ENCODE measurements at regions not wholly inside any gene's neighbourhood (a gene's known extent, or its start where the extent isn't known, plus 50 kb on each side); places are given as distances from the start of the nearest gene placed in this dataset.
"Not testable (repeated sequence)": the region's sequence is repeated elsewhere in the genome, so short reads cannot be mapped to it uniquely, and the experiment has no call there.

DNA sequence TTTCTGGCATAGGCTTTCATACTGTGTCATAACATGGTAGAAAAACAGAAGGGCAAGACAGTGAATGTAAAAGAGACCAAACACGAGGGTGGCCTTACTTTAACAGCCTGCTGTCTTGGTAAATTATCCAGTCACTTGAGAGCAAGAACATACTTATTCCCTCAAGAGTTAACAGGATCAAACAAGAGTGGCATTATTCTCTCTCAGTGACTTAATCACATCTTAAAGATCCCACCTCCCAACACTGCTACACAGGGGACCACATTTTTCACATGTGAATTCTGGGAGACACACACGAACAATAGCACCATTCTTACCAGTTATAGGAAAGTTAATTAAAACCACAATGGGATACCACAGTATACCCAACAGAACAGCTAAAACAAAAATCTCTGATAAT is 898.0 kb upstream of the C9orf72 start:
- H2BK5ac ChIP-seq (ENCODE audit: low read depth, low read length, poor library complexity) = no peak overlapping the region
- H3K27me3 ChIP-seq (ENCODE audit: insufficient read depth, low read length) = no peaks in the 10 kb centered on the region
- no peaks in the 10 kb centered on the region for H3K4me1 ChIP-seq (ENCODE audit: control insufficient read depth in 1 of 2, insufficient read depth in 2 of 2, low read length in 2 of 2)
- H3K79me1 ChIP-seq (ENCODE audit: low read length) = no peaks in the 10 kb centered on the region
- no peak overlapping the region for H3K4me2 ChIP-seq (ENCODE audit: low read length)
- no CpG with 5 or more reads among the region's 2 CpGs for WGBS (ENCODE audit: extremely low coverage, insufficient coverage, insufficient read length)
- H3K79me2 ChIP-seq (ENCODE audit: control insufficient read depth, insufficient read depth, low read length, poor library complexity) = no peaks in the 10 kb centered on the region
- H3K14ac ChIP-seq (ENCODE audit: low read length) = no peak overlapping the region
- H3K9me3 ChIP-seq (ENCODE audit: insufficient read depth, low read depth, low read length) = no peaks in the 10 kb centered on the region
- H3K27ac ChIP-seq (ENCODE audit: low read depth, low read length) = no peak overlapping the region
- no peak overlapping the region for H3K4ac ChIP-seq (ENCODE audit: low read depth, low read length)
- no peak overlapping the region for H2AFZ ChIP-seq (ENCODE audit: insufficient read depth, low read length, poor library complexity)
- H2BK120ac ChIP-seq (ENCODE audit: insufficient read depth, low read length, poor library complexity) = no peak overlapping the region
- H3K36me3 ChIP-seq (ENCODE audit: control insufficient read depth in 1 of 2, insufficient read depth in 2 of 2, low read length in 2 of 2) = no peaks in the 10 kb centered on the region
- no peak for DNase-seq
- H4K8ac ChIP-seq (ENCODE audit: low read depth, low read length) = no peak overlapping the region
- no peak overlapping the region for H3K23ac ChIP-seq (ENCODE audit: low read length)
- H3K9ac ChIP-seq (ENCODE audit: low read length) = no peak overlapping the region
- no peak overlapping the region for H3K18ac ChIP-seq (ENCODE audit: low read length)
- H2AK5ac ChIP-seq (ENCODE audit: low read length) = no peak overlapping the region
- no peak overlapping the region for H4K91ac ChIP-seq (ENCODE audit: low read depth, low read length)
- no peak overlapping the region for H2BK12ac ChIP-seq (ENCODE audit: low read length)
- H4K12ac ChIP-seq (ENCODE audit: low read depth, low read length) = no peak overlapping the region
- no peak overlapping the region for H3K4me3 ChIP-seq (ENCODE audit: low read depth, low read length)

DNA sequence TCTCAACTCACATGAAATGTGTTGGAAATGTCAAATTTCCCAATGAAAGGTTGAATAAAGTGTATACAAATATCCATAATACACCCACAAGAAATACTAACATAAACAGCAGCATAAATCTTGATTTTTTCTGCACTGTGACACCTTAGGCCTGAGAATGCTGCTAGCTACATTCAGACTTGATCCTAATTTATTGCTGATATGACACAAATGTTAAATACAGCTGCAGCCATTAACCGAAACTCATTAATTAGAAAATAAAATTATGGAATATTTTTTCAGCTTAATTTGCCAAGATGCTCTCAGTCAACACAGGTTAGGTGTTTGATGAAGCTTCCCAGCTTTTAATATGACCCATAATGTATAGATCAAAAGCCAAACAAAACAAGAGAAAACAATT is 914.3 kb upstream of the C9orf72 start:
- no peak overlapping the region for H4K12ac ChIP-seq (ENCODE audit: low read depth, low read length)
- H3K4me3 ChIP-seq (ENCODE audit: low read depth, low read length) = no peak overlapping the region
- no peak overlapping the region for H3K4ac ChIP-seq (ENCODE audit: low read depth, low read length)
- H3K9me3 ChIP-seq (ENCODE audit: insufficient read depth, low read depth, low read length) = no peaks in the 10 kb centered on the region
- no peak overlapping the region for H3K4me2 ChIP-seq (ENCODE audit: low read length)
- no peak overlapping the region for H3K23ac ChIP-seq (ENCODE audit: low read length)
- no peak overlapping the region for H3K9ac ChIP-seq (ENCODE audit: low read length)
- H2AFZ ChIP-seq (ENCODE audit: insufficient read depth, low read length, poor library complexity) = no peak overlapping the region
- H3K27me3 ChIP-seq (ENCODE audit: insufficient read depth, low read length) = no peaks in the 10 kb centered on the region
- no peak overlapping the region for H2BK5ac ChIP-seq (ENCODE audit: low read depth, low read length, poor library complexity)
- no peak overlapping the region for H3K18ac ChIP-seq (ENCODE audit: low read length)
- no peaks in the 10 kb centered on the region for H3K79me1 ChIP-seq (ENCODE audit: low read length)
- WGBS (ENCODE audit: extremely low coverage, insufficient coverage, insufficient read length) = no CpG with 5 or more reads among the region's 1 CpG
- H3K27ac ChIP-seq (ENCODE audit: low read depth, low read length) = no peak overlapping the region
- no peaks in the 10 kb centered on the region for H3K79me2 ChIP-seq (ENCODE audit: control insufficient read depth, insufficient read depth, low read length, poor library complexity)
- no peaks in the 10 kb centered on the region for H3K36me3 ChIP-seq (ENCODE audit: control insufficient read depth in 1 of 2, insufficient read depth in 2 of 2, low read length in 2 of 2)
- no peak overlapping the region for H4K91ac ChIP-seq (ENCODE audit: low read depth, low read length)
- H3K4me1 ChIP-seq (ENCODE audit: control insufficient read depth in 1 of 2, insufficient read depth in 2 of 2, low read length in 2 of 2) = no peaks in the 10 kb centered on the region
- H2BK12ac ChIP-seq (ENCODE audit: low read length) = no peak overlapping the region
- no peak overlapping the region for H3K14ac ChIP-seq (ENCODE audit: low read length)
- no peak overlapping the region for H2AK5ac ChIP-seq (ENCODE audit: low read length)
- no peak overlapping the region for H2BK120ac ChIP-seq (ENCODE audit: insufficient read depth, low read length, poor library complexity)
- H4K8ac ChIP-seq (ENCODE audit: low read depth, low read length) = no peak overlapping the region
- no peak for DNase-seq

DNA sequence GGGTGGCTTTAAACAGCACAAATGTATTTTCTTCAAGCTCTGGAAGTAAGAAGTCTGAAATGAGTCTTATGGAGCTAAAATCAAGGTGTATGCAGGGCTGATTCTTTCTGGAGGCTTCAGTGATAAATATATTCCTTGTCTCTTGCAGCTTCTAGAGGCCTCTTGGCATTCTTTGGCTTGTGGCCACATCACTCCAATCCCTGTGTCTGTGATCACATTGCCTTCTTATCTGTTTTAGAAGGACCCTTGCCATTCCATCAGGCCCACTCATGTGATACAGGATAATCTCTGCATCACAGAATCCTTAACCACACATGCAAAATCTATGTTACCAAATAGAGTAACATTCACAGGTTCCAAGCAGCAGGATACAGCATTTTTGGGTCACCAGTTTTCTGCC is 917.8 kb upstream of the C9orf72 start:
- Histone ChIP-seq H3K18ac (ENCODE audit: low read length) (no peak overlapping the region), H3K27ac (ENCODE audit: low read depth, low read length) (no peak overlapping the region), H3K79me2 (ENCODE audit: control insufficient read depth, insufficient read depth, low read length, poor library complexity) (no peaks in the 10 kb centered on the region), H3K23ac (ENCODE audit: low read length) (no peak overlapping the region), H3K14ac (ENCODE audit: low read length) (no peak overlapping the region), H2AFZ (ENCODE audit: insufficient read depth, low read length, poor library complexity) (no peak overlapping the region), H2BK5ac (ENCODE audit: low read depth, low read length, poor library complexity) (no peak overlapping the region), H3K79me1 (ENCODE audit: low read length) (no peaks in the 10 kb centered on the region), H3K36me3 (ENCODE audit: control insufficient read depth in 1 of 2, insufficient read depth in 2 of 2, low read length in 2 of 2) (no peaks in the 10 kb centered on the region), H4K12ac (ENCODE audit: low read depth, low read length) (no peak overlapping the region), H3K4me3 (ENCODE audit: low read depth, low read length) (no peak overlapping the region), H2BK12ac (ENCODE audit: low read length) (no peak overlapping the region), H4K8ac (ENCODE audit: low read depth, low read length) (no peak overlapping the region), H4K91ac (ENCODE audit: low read depth, low read length) (no peak overlapping the region), H3K9ac (ENCODE audit: low read length) (no peak overlapping the region), H2BK120ac (ENCODE audit: insufficient read depth, low read length, poor library complexity) (no peak overlapping the region), H3K4ac (ENCODE audit: low read depth, low read length) (no peak overlapping the region), H3K9me3 (ENCODE audit: insufficient read depth, low read depth, low read length) (no peaks in the 10 kb centered on the region), H3K4me1 (ENCODE audit: control insufficient read depth in 1 of 2, insufficient read depth in 2 of 2, low read length in 2 of 2) (no peaks in the 10 kb centered on the region), H3K4me2 (ENCODE audit: low read length) (no peak overlapping the region), H3K27me3 (ENCODE audit: insufficient read depth, low read length) (no peaks in the 10 kb centered on the region), H2AK5ac (ENCODE audit: low read length) (no peak overlapping the region)
- DNase-seq = no peak

DNA sequence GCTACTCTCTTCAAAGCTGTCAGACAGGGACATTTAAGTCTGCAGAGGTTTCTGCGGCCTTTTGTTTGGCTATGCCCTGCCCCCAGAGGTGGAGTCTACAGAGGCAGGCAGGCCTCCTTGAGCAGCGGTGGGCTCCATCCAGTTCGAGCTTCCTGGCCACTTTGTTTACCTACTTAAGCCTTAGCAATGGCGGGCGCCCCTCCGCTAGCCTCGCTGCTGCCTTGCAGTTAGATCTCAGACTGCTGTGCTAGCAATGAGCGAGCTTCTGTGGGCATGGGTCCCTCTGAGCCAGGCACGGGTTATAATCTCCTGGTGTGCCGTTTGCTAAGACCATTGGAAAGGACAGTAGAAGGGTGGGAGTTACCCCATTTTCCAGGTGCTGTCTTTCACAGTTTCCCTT is 924.9 kb upstream of the C9orf72 start:
- no CpG with 5 or more reads among the region's 10 CpGs for WGBS (ENCODE audit: extremely low coverage, insufficient coverage, insufficient read length)
- H4K8ac ChIP-seq (ENCODE audit: low read depth, low read length) = not testable (repeated sequence)

DNA sequence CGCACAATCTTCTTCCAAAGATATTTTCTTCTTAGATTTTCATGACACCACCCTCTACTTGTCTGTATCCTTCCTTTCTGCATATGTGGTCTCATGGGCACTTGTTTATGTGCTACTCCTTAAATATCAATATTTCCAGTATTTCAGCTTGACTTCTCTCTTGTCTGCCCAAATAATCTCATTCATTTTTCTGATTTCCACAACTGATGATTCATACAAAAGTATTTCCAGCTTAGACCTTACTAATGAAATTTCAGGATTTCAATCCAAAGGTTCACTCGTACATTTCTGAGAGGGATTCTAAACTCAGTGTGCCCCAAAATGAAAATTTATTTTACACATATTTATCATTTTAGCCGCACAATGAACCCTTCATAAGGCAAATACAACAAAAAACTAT is 928.9 kb upstream of the C9orf72 start:
- no peaks in the 10 kb centered on the region for H3K79me2 ChIP-seq (ENCODE audit: control insufficient read depth, insufficient read depth, low read length, poor library complexity)
- H3K4me1 ChIP-seq (ENCODE audit: control insufficient read depth in 1 of 2, insufficient read depth in 2 of 2, low read length in 2 of 2) = no peaks in the 10 kb centered on the region
- H3K23ac ChIP-seq (ENCODE audit: low read length) = no peak overlapping the region
- no peak overlapping the region for H3K27ac ChIP-seq (ENCODE audit: low read depth, low read length)
- no peaks in the 10 kb centered on the region for H3K36me3 ChIP-seq (ENCODE audit: control insufficient read depth in 1 of 2, insufficient read depth in 2 of 2, low read length in 2 of 2)
- no peak overlapping the region for H3K9ac ChIP-seq (ENCODE audit: low read length)
- no peak overlapping the region for H3K4ac ChIP-seq (ENCODE audit: low read depth, low read length)
- H2BK12ac ChIP-seq (ENCODE audit: low read length) = no peak overlapping the region
- no peak overlapping the region for H2AK5ac ChIP-seq (ENCODE audit: low read length)
- no peak for DNase-seq
- H2BK120ac ChIP-seq (ENCODE audit: insufficient read depth, low read length, poor library complexity) = no peak overlapping the region
- WGBS (ENCODE audit: extremely low coverage, insufficient coverage, insufficient read length) = no CpG with 5 or more reads among the region's 3 CpGs
- no peaks in the 10 kb centered on the region for H3K79me1 ChIP-seq (ENCODE audit: low read length)
- H4K12ac ChIP-seq (ENCODE audit: low read depth, low read length) = no peak overlapping the region
- H2AFZ ChIP-seq (ENCODE audit: insufficient read depth, low read length, poor library complexity) = no peak overlapping the region
- H3K14ac ChIP-seq (ENCODE audit: low read length) = no peak overlapping the region
- H3K27me3 ChIP-seq (ENCODE audit: insufficient read depth, low read length) = no peaks in the 10 kb centered on the region
- H2BK5ac ChIP-seq (ENCODE audit: low read depth, low read length, poor library complexity) = no peak overlapping the region
- no peak overlapping the region for H4K91ac ChIP-seq (ENCODE audit: low read depth, low read length)
- H4K8ac ChIP-seq (ENCODE audit: low read depth, low read length) = no peak overlapping the region
- no peak overlapping the region for H3K18ac ChIP-seq (ENCODE audit: low read length)
- H3K9me3 ChIP-seq (ENCODE audit: insufficient read depth, low read depth, low read length) = peaks cover 2% of the 10 kb centered on the region
- H3K4me3 ChIP-seq (ENCODE audit: low read depth, low read length) = no peak overlapping the region
- no peak overlapping the region for H3K4me2 ChIP-seq (ENCODE audit: low read length)

More for the DNA sequence above, 924.9 kb upstream of the C9orf72 start:
- H2BK12ac ChIP-seq (ENCODE audit: low read length); H3K79me1 ChIP-seq (ENCODE audit: low read length); H2BK120ac ChIP-seq (ENCODE audit: insufficient read depth, low read length, poor library complexity); H3K4me3 ChIP-seq (ENCODE audit: low read depth, low read length); H3K18ac ChIP-seq (ENCODE audit: low read length); H4K12ac ChIP-seq (ENCODE audit: low read depth, low read length); H4K91ac ChIP-seq (ENCODE audit: low read depth, low read length); H3K4ac ChIP-seq (ENCODE audit: low read depth, low read length); H3K9me3 ChIP-seq (ENCODE audit: insufficient read depth, low read depth, low read length); H3K14ac ChIP-seq (ENCODE audit: low read length); H3K27ac ChIP-seq (ENCODE audit: low read depth, low read length); H3K79me2 ChIP-seq (ENCODE audit: control insufficient read depth, insufficient read depth, low read length, poor library complexity); H3K23ac ChIP-seq (ENCODE audit: low read length); H3K27me3 ChIP-seq (ENCODE audit: insufficient read depth, low read length); DNase-seq; H2AFZ ChIP-seq (ENCODE audit: insufficient read depth, low read length, poor library complexity); H2AK5ac ChIP-seq (ENCODE audit: low read length); H3K4me2 ChIP-seq (ENCODE audit: low read length); H2BK5ac ChIP-seq (ENCODE audit: low read depth, low read length, poor library complexity); H3K36me3 ChIP-seq (ENCODE audit: control insufficient read depth in 1 of 2, insufficient read depth in 2 of 2, low read length in 2 of 2); H3K4me1 ChIP-seq (ENCODE audit: control insufficient read depth in 1 of 2, insufficient read depth in 2 of 2, low read length in 2 of 2); H3K9ac ChIP-seq (ENCODE audit: low read length): not testable (repeated sequence)
